ENCODE measurements at regions not wholly inside any gene's neighbourhood (a gene's known extent, or its start where the extent isn't known, plus 50 kb on each side); places are given as distances from the start of the nearest gene placed in this dataset.
"Not testable (repeated sequence)": the region's sequence is repeated elsewhere in the genome, so short reads cannot be mapped to it uniquely, and the experiment has no call there.

- WGBS, result 97% methylated on average over 1 of the region's 1 CpG
Measured at GRCh38 chr5:101455048-101455447, 552.0 kb upstream of the ST8SIA4 start.

DNA sequence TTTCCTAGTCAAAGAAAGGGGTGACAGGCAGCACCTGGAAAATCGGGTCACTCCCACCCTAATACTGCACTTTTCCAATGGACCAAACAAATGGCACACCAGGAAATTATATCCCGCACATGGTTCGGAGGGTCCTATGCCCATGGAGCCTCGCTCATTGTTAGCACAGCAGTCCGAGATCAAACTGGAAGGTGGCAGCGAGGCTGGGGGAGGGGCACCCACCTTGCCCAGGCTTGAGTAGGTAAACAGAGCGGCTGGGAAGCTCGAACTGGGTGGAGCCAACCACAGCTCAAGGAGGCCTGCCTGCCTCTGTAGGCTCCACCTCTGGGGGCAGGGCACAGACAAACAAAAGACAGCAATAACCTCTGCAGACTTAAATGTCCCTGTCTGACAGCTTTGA lies 539.2 kb upstream of the ST8SIA4 start:
- H3K4me3 ChIP-seq (ENCODE audit: low read length in 2 of 2), result not testable (repeated sequence)
- 95% methylated on average over 8 of the region's 8 CpGs for WGBS

More at GRCh38 chr5:101455048-101455447, 552.0 kb upstream of the ST8SIA4 start:
- H3K9me3 ChIP-seq (ENCODE audit: control insufficient read depth in 2 of 2, insufficient read depth in 1 of 2, low read length in 1 of 2), result no peaks in the 10 kb centered on the region
- no peaks in the 10 kb centered on the region for H3K27me3 ChIP-seq (ENCODE audit: control insufficient read depth in 2 of 2, insufficient read depth in 1 of 2, low read length in 1 of 2)
- H3K4me1 ChIP-seq (ENCODE audit: control insufficient read depth in 2 of 2, insufficient read depth in 2 of 2, low read length in 2 of 2), result no peaks in the 10 kb centered on the region
- no peak overlapping the region for H3K27ac ChIP-seq (ENCODE audit: low read depth in 1 of 2, low read length in 1 of 2)
- no peaks in the 10 kb centered on the region for H3K36me3 ChIP-seq (ENCODE audit: control insufficient read depth in 2 of 2, insufficient read depth in 2 of 2, low read length in 1 of 2)
- no peak for DNase-seq (ENCODE audit: low read depth in 6 of 9, low spot score in 9 of 9)
- no peak overlapping the region for H3K4me3 ChIP-seq (ENCODE audit: low read length in 2 of 2)

DNA sequence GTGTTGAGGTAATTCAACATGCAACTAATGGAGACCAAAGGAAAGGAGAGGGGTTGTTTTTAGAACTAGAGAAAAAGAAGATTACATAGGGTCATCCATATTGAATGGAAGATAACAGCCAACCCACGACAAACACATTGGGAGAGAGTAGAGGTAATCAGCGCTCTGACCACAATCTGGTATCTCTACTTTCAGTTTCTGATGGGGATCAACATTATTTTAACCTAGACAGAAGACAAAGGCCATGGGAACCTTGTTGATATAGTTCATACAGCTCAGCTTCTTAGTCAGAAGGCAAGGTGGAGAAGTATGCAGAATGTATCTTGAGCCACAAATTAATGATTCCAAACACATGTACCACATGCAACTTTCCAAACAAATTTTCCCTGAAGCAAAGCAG lies 537.1 kb upstream of the ST8SIA4 start:
- H3K4me3 ChIP-seq (ENCODE audit: low read length in 2 of 2), result no peak overlapping the region
- no peak for DNase-seq (ENCODE audit: low read depth in 6 of 9, low spot score in 9 of 9)
- peaks cover 0 to 10% of the 10 kb centered on the region in 2 donors for H3K9me3 ChIP-seq (ENCODE audit: control insufficient read depth in 2 of 2, insufficient read depth in 1 of 2, low read length in 1 of 2)
- H3K27ac ChIP-seq (ENCODE audit: low read depth in 1 of 2, low read length in 1 of 2), result no peak overlapping the region
- H3K4me1 ChIP-seq (ENCODE audit: control insufficient read depth in 2 of 2, insufficient read depth in 2 of 2, low read length in 2 of 2), result no peaks in the 10 kb centered on the region
- 94% methylated on average over 2 of the region's 2 CpGs for WGBS
- H3K27me3 ChIP-seq (ENCODE audit: control insufficient read depth in 2 of 2, insufficient read depth in 1 of 2, low read length in 1 of 2), result no peaks in the 10 kb centered on the region
- H3K36me3 ChIP-seq (ENCODE audit: control insufficient read depth in 2 of 2, insufficient read depth in 2 of 2, low read length in 1 of 2), result no peaks in the 10 kb centered on the region

More for the DNA sequence above, 539.2 kb upstream of the ST8SIA4 start:
- H3K27ac ChIP-seq (ENCODE audit: low read depth in 1 of 2, low read length in 1 of 2); H3K27me3 ChIP-seq (ENCODE audit: control insufficient read depth in 2 of 2, insufficient read depth in 1 of 2, low read length in 1 of 2); H3K4me1 ChIP-seq (ENCODE audit: control insufficient read depth in 2 of 2, insufficient read depth in 2 of 2, low read length in 2 of 2); H3K9me3 ChIP-seq (ENCODE audit: control insufficient read depth in 2 of 2, insufficient read depth in 1 of 2, low read length in 1 of 2); DNase-seq (ENCODE audit: low read depth in 6 of 9, low spot score in 9 of 9); H3K36me3 ChIP-seq (ENCODE audit: control insufficient read depth in 2 of 2, insufficient read depth in 2 of 2, low read length in 1 of 2): not testable (repeated sequence)

DNA sequence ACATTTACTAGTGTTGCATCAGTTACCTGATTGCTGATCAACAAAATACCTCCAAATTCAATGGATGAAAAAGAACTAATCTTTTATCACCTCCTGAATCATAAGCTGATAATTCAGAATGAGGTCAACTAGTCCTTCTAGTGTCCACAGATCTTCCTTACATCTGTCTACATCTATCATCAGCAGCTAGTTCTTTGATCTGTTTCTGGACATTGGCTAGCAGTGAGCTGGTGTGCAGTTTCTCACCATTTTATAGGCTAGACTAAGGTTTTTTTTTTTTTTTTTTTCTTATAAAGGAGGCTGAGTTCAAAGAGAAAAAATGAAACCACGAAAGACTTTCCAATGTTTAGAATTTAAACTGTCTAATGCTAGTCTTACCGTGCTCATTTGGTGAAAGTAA lies 534.3 kb upstream of the ST8SIA4 start:
- 76% methylated on average over 2 of the region's 2 CpGs for WGBS
- no peaks in the 10 kb centered on the region for H3K4me1 ChIP-seq (ENCODE audit: control insufficient read depth in 2 of 2, insufficient read depth in 2 of 2, low read length in 2 of 2)
- H3K36me3 ChIP-seq (ENCODE audit: control insufficient read depth in 2 of 2, insufficient read depth in 2 of 2, low read length in 1 of 2), result no peaks in the 10 kb centered on the region
- H3K27ac ChIP-seq (ENCODE audit: low read depth in 1 of 2, low read length in 1 of 2), result no peak overlapping the region
- no peak for DNase-seq (ENCODE audit: low read depth in 6 of 9, low spot score in 9 of 9)
- H3K27me3 ChIP-seq (ENCODE audit: control insufficient read depth in 2 of 2, insufficient read depth in 1 of 2, low read length in 1 of 2), result no peaks in the 10 kb centered on the region
- H3K4me3 ChIP-seq (ENCODE audit: low read length in 2 of 2), result no peak overlapping the region
- H3K9me3 ChIP-seq (ENCODE audit: control insufficient read depth in 2 of 2, insufficient read depth in 1 of 2, low read length in 1 of 2), result peaks cover 0 to 5% of the 10 kb centered on the region in 2 donors

GRCh38 chr5:101435768-101436167 lies 532.7 kb upstream of the ST8SIA4 start:
- Histone ChIP-seq H3K36me3 (ENCODE audit: control insufficient read depth in 2 of 2, insufficient read depth in 2 of 2, low read length in 1 of 2) (no peaks in the 10 kb centered on the region), H3K27me3 (ENCODE audit: control insufficient read depth in 2 of 2, insufficient read depth in 1 of 2, low read length in 1 of 2) (no peaks in the 10 kb centered on the region), H3K4me1 (ENCODE audit: control insufficient read depth in 2 of 2, insufficient read depth in 2 of 2, low read length in 2 of 2) (no peaks in the 10 kb centered on the region), H3K9me3 (ENCODE audit: control insufficient read depth in 2 of 2, insufficient read depth in 1 of 2, low read length in 1 of 2) (no peaks in the 10 kb centered on the region), H3K27ac (ENCODE audit: low read depth in 1 of 2, low read length in 1 of 2) (no peak overlapping the region), H3K4me3 (ENCODE audit: low read length in 2 of 2) (no peak overlapping the region)
- no peak for DNase-seq (ENCODE audit: low read depth in 6 of 9, low spot score in 9 of 9)
- 89% methylated on average over 2 of the region's 2 CpGs for WGBS

DNA sequence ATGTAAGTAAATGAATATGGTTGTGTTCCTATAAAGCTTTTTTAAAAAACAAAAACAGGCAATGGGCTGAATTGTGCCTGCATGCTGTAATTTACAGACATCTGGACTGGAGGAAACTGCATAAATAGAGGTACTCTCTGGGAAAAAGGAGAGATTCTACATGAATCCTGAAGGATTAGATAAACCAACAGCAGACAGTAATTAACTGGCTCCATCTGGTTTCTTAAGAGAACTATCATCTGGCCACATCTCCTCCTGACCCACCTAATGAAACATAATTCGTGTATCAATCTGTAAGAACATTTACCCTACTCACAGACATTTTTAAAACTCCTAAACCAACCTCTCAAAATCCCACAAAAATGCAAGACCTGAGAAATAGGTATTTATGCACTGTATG lies 528.1 kb upstream of the ST8SIA4 start:
- no peak overlapping the region for H3K27ac ChIP-seq (ENCODE audit: low read depth in 1 of 2, low read length in 1 of 2)
- no peaks in the 10 kb centered on the region for H3K4me1 ChIP-seq (ENCODE audit: control insufficient read depth in 2 of 2, insufficient read depth in 2 of 2, low read length in 2 of 2)
- no peaks in the 10 kb centered on the region for H3K27me3 ChIP-seq (ENCODE audit: control insufficient read depth in 2 of 2, insufficient read depth in 1 of 2, low read length in 1 of 2)
- no peak overlapping the region for H3K4me3 ChIP-seq (ENCODE audit: low read length in 2 of 2)
- H3K36me3 ChIP-seq (ENCODE audit: control insufficient read depth in 2 of 2, insufficient read depth in 2 of 2, low read length in 1 of 2), result no peaks in the 10 kb centered on the region
- no peak for DNase-seq (ENCODE audit: low read depth in 6 of 9, low spot score in 9 of 9)
- WGBS, result 77% methylated on average over 1 of the region's 1 CpG
- H3K9me3 ChIP-seq (ENCODE audit: control insufficient read depth in 2 of 2, insufficient read depth in 1 of 2, low read length in 1 of 2), result no peaks in the 10 kb centered on the region

GRCh38 chr5:101430551-101430950 lies 527.5 kb upstream of the ST8SIA4 start:
- H3K27ac ChIP-seq (ENCODE audit: low read depth in 1 of 2, low read length in 1 of 2), result no peak overlapping the region
- no peaks in the 10 kb centered on the region for H3K36me3 ChIP-seq (ENCODE audit: control insufficient read depth in 2 of 2, insufficient read depth in 2 of 2, low read length in 1 of 2)
- H3K27me3 ChIP-seq (ENCODE audit: control insufficient read depth in 2 of 2, insufficient read depth in 1 of 2, low read length in 1 of 2), result no peaks in the 10 kb centered on the region
- DNase-seq (ENCODE audit: low read depth in 6 of 9, low spot score in 9 of 9), result no peak
- 90% methylated on average over 2 of the region's 2 CpGs for WGBS
- no peaks in the 10 kb centered on the region for H3K9me3 ChIP-seq (ENCODE audit: control insufficient read depth in 2 of 2, insufficient read depth in 1 of 2, low read length in 1 of 2)
- H3K4me1 ChIP-seq (ENCODE audit: control insufficient read depth in 2 of 2, insufficient read depth in 2 of 2, low read length in 2 of 2), result no peaks in the 10 kb centered on the region
- H3K4me3 ChIP-seq (ENCODE audit: low read length in 2 of 2), result no peak overlapping the region

DNA sequence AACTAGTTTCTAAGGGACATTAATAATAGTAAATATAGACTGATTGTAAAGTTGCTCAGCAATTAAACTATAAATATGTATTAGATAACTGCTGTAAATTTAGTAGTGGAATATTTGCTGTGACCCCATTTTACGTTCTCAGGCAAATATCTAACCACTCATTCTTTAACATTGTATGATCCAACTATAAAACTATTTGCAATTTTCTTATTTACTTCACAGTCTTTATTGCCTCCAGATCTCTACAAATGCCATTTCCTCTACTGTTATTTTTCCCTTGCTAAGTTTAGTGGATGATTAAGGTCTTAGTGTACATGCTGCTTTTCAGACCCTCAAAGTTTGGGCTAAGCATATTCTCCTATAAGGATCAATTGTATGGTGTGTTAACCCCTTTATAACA lies 526.2 kb upstream of the ST8SIA4 start:
- 93% methylated on average over 1 of the region's 1 CpG for WGBS
- Histone ChIP-seq H3K27ac (ENCODE audit: low read depth in 1 of 2, low read length in 1 of 2) (no peak overlapping the region), H3K4me3 (ENCODE audit: low read length in 2 of 2) (no peak overlapping the region), H3K9me3 (ENCODE audit: control insufficient read depth in 2 of 2, insufficient read depth in 1 of 2, low read length in 1 of 2) (no peaks in the 10 kb centered on the region), H3K27me3 (ENCODE audit: control insufficient read depth in 2 of 2, insufficient read depth in 1 of 2, low read length in 1 of 2) (no peaks in the 10 kb centered on the region), H3K36me3 (ENCODE audit: control insufficient read depth in 2 of 2, insufficient read depth in 2 of 2, low read length in 1 of 2) (no peaks in the 10 kb centered on the region), H3K4me1 (ENCODE audit: control insufficient read depth in 2 of 2, insufficient read depth in 2 of 2, low read length in 2 of 2) (no peaks in the 10 kb centered on the region)
- no peak for DNase-seq (ENCODE audit: low read depth in 6 of 9, low spot score in 9 of 9)

DNA sequence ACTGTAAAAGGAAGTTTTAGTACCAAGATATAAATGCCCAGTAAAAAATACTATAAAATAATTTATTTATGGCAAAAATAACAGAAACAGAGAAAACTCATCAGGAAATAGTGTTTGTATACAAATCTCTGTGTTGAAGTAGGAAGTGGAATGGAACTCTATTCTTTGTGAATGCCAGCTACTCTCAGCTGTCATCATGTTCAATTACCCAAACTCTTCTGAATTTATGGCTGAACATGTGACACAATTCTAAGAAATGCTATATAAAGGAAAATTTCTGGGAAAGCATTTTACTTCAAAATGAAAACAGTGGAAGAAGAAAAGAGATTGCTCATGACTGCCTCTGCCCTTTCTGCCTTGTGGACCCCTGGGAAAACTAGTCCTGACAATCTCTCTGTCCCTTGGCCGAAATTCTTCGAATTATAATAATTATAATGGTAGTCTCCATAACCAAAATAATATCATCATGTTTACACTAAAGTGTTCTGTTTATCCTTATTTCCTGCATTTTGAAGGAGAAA lies 522.3 kb upstream of the ST8SIA4 start:
- Histone ChIP-seq H3K36me3 (ENCODE audit: control insufficient read depth in 2 of 2, insufficient read depth in 2 of 2, low read length in 1 of 2) (no peaks in the 10 kb centered on the region), H3K9me3 (ENCODE audit: control insufficient read depth in 2 of 2, insufficient read depth in 1 of 2, low read length in 1 of 2) (no peaks in the 10 kb centered on the region), H3K4me1 (ENCODE audit: control insufficient read depth in 2 of 2, insufficient read depth in 2 of 2, low read length in 2 of 2) (no peaks in the 10 kb centered on the region), H3K27me3 (ENCODE audit: control insufficient read depth in 2 of 2, insufficient read depth in 1 of 2, low read length in 1 of 2) (no peaks in the 10 kb centered on the region), H3K4me3 (ENCODE audit: low read length in 2 of 2) (no peak overlapping the region), H3K27ac (ENCODE audit: low read depth in 1 of 2, low read length in 1 of 2) (no peak overlapping the region)
- no peak for DNase-seq (ENCODE audit: low read depth in 6 of 9, low spot score in 9 of 9)
- 93% methylated on average over 2 of the region's 2 CpGs for WGBS

Data from thymus (tissue), 11 donors.